H7 (cell line): ENCODE measurements at regions not wholly inside any gene's neighbourhood (a gene's known extent, or its start where the extent isn't known, plus 50 kb on each side); places are given as distances from the start of the nearest gene placed in this dataset.

ENCODE experiments used
- DNase-seq: peaks from one replicate; pipeline ENCODE4 v3.0.0; 2012
- H3K27me3 ChIP-seq: 2 replicates; pipeline ENCODE4 v1.6.0; 2011; ENCODE audit warnings: mild to moderate bottlenecking, low read length; ENCODE audit not compliant: control insufficient read depth, insufficient read depth
- H3K36me3 ChIP-seq: replicated peaks from 2 replicates; pipeline ENCODE4 v1.5.1; 2011; ENCODE audit warnings: low read length; ENCODE audit not compliant: control insufficient read depth, insufficient read depth
- H3K4me3 ChIP-seq: 2 replicates; pipeline ENCODE4 v1.5.1; 2011; ENCODE audit warnings: low read depth, mild to moderate bottlenecking, control low read depth, low read length, moderate library complexity; ENCODE audit not compliant: insufficient read depth

DNA sequence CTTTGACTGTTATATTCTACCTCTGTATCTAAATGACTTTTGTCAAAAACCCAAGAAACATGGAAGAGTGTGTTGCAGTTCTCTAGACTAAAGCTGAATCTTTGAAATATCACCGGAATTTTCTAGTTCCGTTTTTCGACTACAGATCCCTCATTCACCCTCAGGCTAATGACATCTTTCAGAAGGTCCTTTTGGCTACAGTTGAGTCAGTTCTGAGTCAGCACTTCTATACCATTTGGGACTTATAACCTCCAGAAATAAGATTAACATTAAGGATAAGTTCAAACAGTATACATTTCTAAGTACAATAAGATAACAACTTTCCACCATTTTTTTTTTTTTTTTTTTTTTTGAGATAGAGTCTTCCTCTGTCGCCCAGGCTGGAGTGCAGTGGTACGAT is 331.0 kb upstream of the CPXCR1 start:
- no peak overlapping the region for H3K4me3 ChIP-seq
- H3K27me3 ChIP-seq, result no peaks in the 10 kb centered on the region
- no peak for DNase-seq
- no peaks in the 10 kb centered on the region for H3K36me3 ChIP-seq

DNA sequence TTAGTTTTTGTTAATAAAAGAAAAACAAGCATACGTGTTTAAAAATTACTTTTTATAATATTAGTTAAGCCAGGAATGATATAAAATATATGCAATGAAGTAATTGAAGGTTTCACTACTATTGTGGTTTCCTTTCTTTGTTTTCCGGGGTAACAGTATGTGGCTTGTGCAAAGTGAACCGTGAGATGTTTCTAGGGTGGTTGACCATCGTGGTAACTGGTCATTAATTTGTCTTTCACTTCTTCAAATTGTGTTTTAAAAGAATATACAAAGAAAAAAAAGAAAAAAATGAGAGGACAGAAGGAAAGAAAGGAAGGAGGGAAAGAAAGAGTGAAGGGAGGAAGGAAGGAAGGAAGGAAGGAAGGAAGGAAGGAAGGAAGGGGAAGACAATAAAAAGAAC is 330.1 kb upstream of the CPXCR1 start:
- Histone ChIP-seq H3K27me3 (no peaks in the 10 kb centered on the region), H3K36me3 (no peaks in the 10 kb centered on the region), H3K4me3 (no peak overlapping the region)
- no peak for DNase-seq

- no peak for DNase-seq
- H3K4me3 ChIP-seq, result no peak overlapping the region
- H3K36me3 ChIP-seq, result no peaks in the 10 kb centered on the region
- H3K27me3 ChIP-seq, result no peaks in the 10 kb centered on the region
Measured at GRCh38 chrX:88424071-88424470, 323.0 kb upstream of the CPXCR1 start.

- Histone ChIP-seq H3K4me3 (no peak overlapping the region), H3K27me3 (no peaks in the 10 kb centered on the region), H3K36me3 (no peaks in the 10 kb centered on the region)
- no peak for DNase-seq
Measured at GRCh38 chrX:88424541-88424940, 322.5 kb upstream of the CPXCR1 start.

- no peak overlapping the region for H3K4me3 ChIP-seq
- DNase-seq, result no peak
- H3K36me3 ChIP-seq, result no peaks in the 10 kb centered on the region
- H3K27me3 ChIP-seq, result no peaks in the 10 kb centered on the region
Measured at GRCh38 chrX:88425739-88426138, 321.3 kb upstream of the CPXCR1 start.

DNA sequence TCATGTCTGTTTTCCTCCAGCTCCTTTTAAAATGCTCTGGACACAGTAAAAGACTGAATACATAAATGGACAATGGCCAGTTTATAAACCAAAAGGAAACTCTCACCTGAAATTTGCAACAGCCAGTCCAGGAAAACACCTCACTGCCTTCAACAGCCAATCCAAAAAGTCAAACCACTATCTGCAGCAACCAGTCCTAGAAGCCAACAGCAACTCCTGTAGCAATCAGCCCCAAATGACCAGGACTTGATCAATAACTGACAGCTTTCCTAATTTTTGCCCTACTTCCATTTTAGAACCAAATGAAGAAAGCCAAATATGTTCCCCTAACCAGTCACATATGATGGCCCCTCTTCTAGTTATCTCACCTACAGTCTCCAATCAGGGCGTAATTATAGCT is 309.5 kb upstream of the CPXCR1 start:
- DNase-seq, result no peak
- Histone ChIP-seq H3K27me3 (no peaks in the 10 kb centered on the region), H3K36me3 (no peaks in the 10 kb centered on the region), H3K4me3 (no peak overlapping the region)

DNA sequence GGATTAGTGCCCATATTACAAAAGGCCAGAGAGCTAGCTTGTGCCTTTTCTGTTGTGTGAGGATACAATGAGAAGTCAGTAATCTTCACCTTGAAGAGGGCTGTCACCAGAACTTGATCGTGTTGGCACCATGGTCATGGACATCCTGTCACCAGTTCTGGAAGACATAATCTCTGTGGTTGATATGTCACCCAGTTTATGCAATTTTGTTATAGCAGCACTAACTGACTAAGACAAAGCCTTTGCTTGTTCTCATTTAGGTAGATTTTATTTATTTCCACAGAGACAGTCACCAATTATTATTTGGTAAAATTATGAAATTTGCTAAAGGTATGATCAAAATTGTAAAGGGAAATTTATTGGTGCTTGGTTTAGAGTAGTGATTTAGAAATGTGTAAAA is 308.8 kb upstream of the CPXCR1 start:
- no peak for DNase-seq
- no peaks in the 10 kb centered on the region for H3K36me3 ChIP-seq
- no peaks in the 10 kb centered on the region for H3K27me3 ChIP-seq
- H3K4me3 ChIP-seq, result no peak overlapping the region

DNA sequence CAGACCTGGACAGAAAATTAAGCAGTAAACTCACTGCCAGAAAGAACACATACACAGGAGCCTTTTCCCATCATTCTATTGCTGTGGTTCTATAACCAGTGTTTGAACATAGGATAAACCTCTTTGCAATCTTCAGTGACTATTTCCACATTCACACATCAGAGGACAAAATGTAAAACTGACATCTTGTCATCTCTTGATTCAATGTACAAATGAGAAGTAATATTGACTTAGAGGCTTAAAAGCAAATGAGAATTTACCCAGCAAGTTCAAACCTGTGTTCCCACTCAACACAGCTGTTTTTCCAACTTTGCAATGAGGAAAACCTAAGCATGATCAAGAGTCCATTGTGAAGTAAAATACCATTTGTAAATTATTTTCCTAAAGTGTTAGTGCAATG is 307.1 kb upstream of the CPXCR1 start:
- no peaks in the 10 kb centered on the region for H3K27me3 ChIP-seq
- H3K36me3 ChIP-seq, result no peaks in the 10 kb centered on the region
- DNase-seq, result no peak
- no peak overlapping the region for H3K4me3 ChIP-seq
